ENCODE measurements at regions not wholly inside any gene's neighbourhood (a gene's known extent, or its start where the extent isn't known, plus 50 kb on each side); places are given as distances from the start of the nearest gene placed in this dataset.

- no peaks in the 10 kb centered on the region for H3K4me1 ChIP-seq (ENCODE audit: insufficient read depth, insufficient read length)
- no peaks in the 10 kb centered on the region for H3K27me3 ChIP-seq (ENCODE audit: insufficient read depth, insufficient read length)
- no peaks in the 10 kb centered on the region for H3K36me3 ChIP-seq (ENCODE audit: insufficient read depth, insufficient read length, low read length)
- no peak overlapping the region for H3K9ac ChIP-seq (ENCODE audit: insufficient read length, low read depth)
- no peak for TF ChIP-seq ZNF274 (IDR thresholded peaks at IDR 0.05; ENCODE audit: low read depth, low read length)
- no peak for TF ChIP-seq SUZ12 (IDR thresholded peaks at IDR 0.05; ENCODE audit: extremely low read depth, insufficient read depth, insufficient read length)
- no peak for TF ChIP-seq YY1 (IDR thresholded peaks at IDR 0.05; ENCODE audit: insufficient read depth, insufficient read length)
- DNase-seq (ENCODE audit: low read depth, low spot score), result no peak
- H3K4me3 ChIP-seq (ENCODE audit: insufficient read length, low read depth), result no peak overlapping the region
- H3K9me3 ChIP-seq (ENCODE audit: insufficient read depth, low read length), result no peaks in the 10 kb centered on the region
Observed at GRCh38 chr13:90287521-90287920, 1060.0 kb upstream of the MIR17HG start.

DNA sequence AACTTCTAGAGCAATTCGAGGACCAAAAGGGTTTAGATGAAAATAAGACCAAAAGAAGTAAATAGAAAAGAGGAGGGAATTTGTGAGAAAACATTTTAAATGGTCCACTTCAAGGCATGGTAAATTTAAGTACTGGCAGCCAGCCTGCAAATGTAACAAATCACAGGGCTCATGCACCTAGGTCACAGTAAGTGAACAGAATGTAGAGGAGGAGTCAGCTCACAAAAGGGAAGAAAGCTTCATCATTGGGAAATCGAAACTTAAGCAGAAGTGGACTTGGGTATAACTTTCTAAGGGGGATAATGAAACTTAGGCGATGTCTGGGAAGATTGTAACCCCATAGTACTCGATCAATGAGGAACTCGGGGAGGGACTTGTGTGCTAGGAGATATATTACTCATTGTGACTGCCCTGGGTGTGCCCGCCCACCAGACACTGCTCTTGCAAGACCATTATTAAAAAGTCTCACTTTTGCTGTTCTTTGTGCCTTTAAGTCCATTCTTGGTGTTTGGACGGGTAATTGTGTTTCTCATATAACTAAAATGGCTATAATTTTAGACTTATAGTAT is 1053.6 kb upstream of the MIR17HG start:
- Histone ChIP-seq H3K4me1 (ENCODE audit: insufficient read depth, insufficient read length) (no peaks in the 10 kb centered on the region), H3K9ac (ENCODE audit: insufficient read length, low read depth) (no peak overlapping the region), H3K27me3 (ENCODE audit: insufficient read depth, insufficient read length) (no peaks in the 10 kb centered on the region), H3K36me3 (ENCODE audit: insufficient read depth, insufficient read length, low read length) (no peaks in the 10 kb centered on the region), H3K4me3 (ENCODE audit: insufficient read length, low read depth) (no peak overlapping the region), H3K9me3 (ENCODE audit: insufficient read depth, low read length) (no peaks in the 10 kb centered on the region)
- DNase-seq (ENCODE audit: low read depth, low spot score), result no peak
- TF ChIP-seq ZNF274 (IDR thresholded peaks at IDR 0.05; ENCODE audit: low read depth, low read length), result no peak
- no peak for TF ChIP-seq YY1 (IDR thresholded peaks at IDR 0.05; ENCODE audit: insufficient read depth, insufficient read length)
- no peak for TF ChIP-seq SUZ12 (IDR thresholded peaks at IDR 0.05; ENCODE audit: extremely low read depth, insufficient read depth, insufficient read length)

DNA sequence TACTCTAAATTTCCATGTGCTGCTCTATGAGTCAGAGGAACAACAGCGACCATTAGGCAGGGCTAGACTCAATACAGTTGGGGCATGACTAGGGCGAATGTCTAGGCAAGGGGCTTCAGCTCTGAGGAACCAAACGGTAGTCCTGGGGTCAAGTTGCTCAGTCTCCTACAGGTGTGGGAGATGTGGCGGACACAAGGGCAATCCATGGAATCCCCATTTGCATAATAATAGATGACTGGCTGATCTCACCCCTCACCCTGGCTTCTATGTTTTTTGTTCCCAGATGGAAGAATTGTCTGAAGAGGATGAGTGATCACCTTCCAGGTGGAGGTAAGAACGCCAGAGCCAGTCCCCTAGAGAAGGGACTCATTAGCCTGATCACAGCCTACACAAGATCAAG is 1048.2 kb upstream of the MIR17HG start:
- Histone ChIP-seq H3K9ac (ENCODE audit: insufficient read length, low read depth) (no peak overlapping the region), H3K4me3 (ENCODE audit: insufficient read length, low read depth) (no peak overlapping the region), H3K4me1 (ENCODE audit: insufficient read depth, insufficient read length) (no peaks in the 10 kb centered on the region), H3K9me3 (ENCODE audit: insufficient read depth, low read length) (no peaks in the 10 kb centered on the region), H3K27me3 (ENCODE audit: insufficient read depth, insufficient read length) (no peaks in the 10 kb centered on the region), H3K36me3 (ENCODE audit: insufficient read depth, insufficient read length, low read length) (no peaks in the 10 kb centered on the region)
- no peak for DNase-seq (ENCODE audit: low read depth, low spot score)
- TF ChIP-seq SUZ12 (IDR thresholded peaks at IDR 0.05; ENCODE audit: extremely low read depth, insufficient read depth, insufficient read length) (no peak), YY1 (IDR thresholded peaks at IDR 0.05; ENCODE audit: insufficient read depth, insufficient read length) (no peak), ZNF274 (IDR thresholded peaks at IDR 0.05; ENCODE audit: low read depth, low read length) (no peak)

DNA sequence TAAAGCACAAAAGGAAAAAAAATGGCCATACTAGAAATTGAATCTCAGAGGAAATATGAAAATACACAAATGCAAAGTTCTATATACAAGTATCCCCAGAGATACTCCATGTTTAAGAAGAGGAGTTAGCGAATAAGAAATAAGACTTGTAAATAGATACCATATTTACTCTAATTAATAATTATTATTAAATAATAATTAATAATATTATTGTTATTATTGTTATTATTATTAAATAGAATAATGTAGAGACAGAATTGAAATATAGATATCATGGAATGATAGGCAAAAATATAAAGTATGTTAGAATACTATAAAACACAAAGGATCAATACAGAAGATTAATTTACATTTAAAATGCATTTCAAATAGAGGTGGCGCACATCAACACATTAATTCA is 1047.5 kb upstream of the MIR17HG start:
- H3K27me3 ChIP-seq (ENCODE audit: insufficient read depth, insufficient read length), result no peaks in the 10 kb centered on the region
- no peaks in the 10 kb centered on the region for H3K4me1 ChIP-seq (ENCODE audit: insufficient read depth, insufficient read length)
- H3K9me3 ChIP-seq (ENCODE audit: insufficient read depth, low read length), result no peaks in the 10 kb centered on the region
- TF ChIP-seq YY1 (IDR thresholded peaks at IDR 0.05; ENCODE audit: insufficient read depth, insufficient read length), result no peak
- no peak for TF ChIP-seq SUZ12 (IDR thresholded peaks at IDR 0.05; ENCODE audit: extremely low read depth, insufficient read depth, insufficient read length)
- TF ChIP-seq ZNF274 (IDR thresholded peaks at IDR 0.05; ENCODE audit: low read depth, low read length), result no peak
- H3K9ac ChIP-seq (ENCODE audit: insufficient read length, low read depth), result no peak overlapping the region
- no peaks in the 10 kb centered on the region for H3K36me3 ChIP-seq (ENCODE audit: insufficient read depth, insufficient read length, low read length)
- DNase-seq (ENCODE audit: low read depth, low spot score), result no peak
- H3K4me3 ChIP-seq (ENCODE audit: insufficient read length, low read depth), result no peak overlapping the region

- Histone ChIP-seq H3K9ac (ENCODE audit: insufficient read length, low read depth) (no peak overlapping the region), H3K27me3 (ENCODE audit: insufficient read depth, insufficient read length) (no peaks in the 10 kb centered on the region), H3K36me3 (ENCODE audit: insufficient read depth, insufficient read length, low read length) (no peaks in the 10 kb centered on the region), H3K4me3 (ENCODE audit: insufficient read length, low read depth) (no peak overlapping the region), H3K9me3 (ENCODE audit: insufficient read depth, low read length) (no peaks in the 10 kb centered on the region), H3K4me1 (ENCODE audit: insufficient read depth, insufficient read length) (no peaks in the 10 kb centered on the region)
- no peak for TF ChIP-seq SUZ12 (IDR thresholded peaks at IDR 0.05; ENCODE audit: extremely low read depth, insufficient read depth, insufficient read length)
- TF ChIP-seq ZNF274 (IDR thresholded peaks at IDR 0.05; ENCODE audit: low read depth, low read length), result no peak
- no peak for TF ChIP-seq YY1 (IDR thresholded peaks at IDR 0.05; ENCODE audit: insufficient read depth, insufficient read length)
- DNase-seq (ENCODE audit: low read depth, low spot score), result no peak
Observed at GRCh38 chr13:90302107-90302506, 1045.4 kb upstream of the MIR17HG start.

DNA sequence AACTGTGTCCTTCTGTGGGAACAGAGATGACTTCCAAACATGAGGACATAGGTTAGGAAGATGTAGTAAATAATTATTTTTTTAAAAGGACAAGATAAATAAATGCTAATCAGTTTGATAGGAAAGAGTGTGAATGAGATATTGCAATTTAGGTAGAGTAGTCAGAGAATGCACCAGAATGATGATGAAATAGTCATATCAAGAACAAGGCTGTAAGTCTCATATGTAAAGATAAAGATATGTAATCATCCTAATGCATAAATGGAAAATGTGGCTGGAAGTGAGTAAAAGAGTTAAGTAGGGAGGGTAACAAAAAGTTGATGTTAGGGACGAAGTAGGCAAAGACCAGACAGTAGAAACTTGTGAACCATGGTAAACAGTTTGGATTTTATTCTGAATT is 1041.7 kb upstream of the MIR17HG start:
- Histone ChIP-seq H3K4me1 (ENCODE audit: insufficient read depth, insufficient read length) (no peaks in the 10 kb centered on the region), H3K9ac (ENCODE audit: insufficient read length, low read depth) (no peak overlapping the region), H3K27me3 (ENCODE audit: insufficient read depth, insufficient read length) (no peaks in the 10 kb centered on the region), H3K9me3 (ENCODE audit: insufficient read depth, low read length) (no peaks in the 10 kb centered on the region), H3K36me3 (ENCODE audit: insufficient read depth, insufficient read length, low read length) (no peaks in the 10 kb centered on the region), H3K4me3 (ENCODE audit: insufficient read length, low read depth) (no peak overlapping the region)
- no peak for DNase-seq (ENCODE audit: low read depth, low spot score)
- TF ChIP-seq SUZ12 (IDR thresholded peaks at IDR 0.05; ENCODE audit: extremely low read depth, insufficient read depth, insufficient read length) (no peak), YY1 (IDR thresholded peaks at IDR 0.05; ENCODE audit: insufficient read depth, insufficient read length) (no peak), ZNF274 (IDR thresholded peaks at IDR 0.05; ENCODE audit: low read depth, low read length) (no peak)

DNA sequence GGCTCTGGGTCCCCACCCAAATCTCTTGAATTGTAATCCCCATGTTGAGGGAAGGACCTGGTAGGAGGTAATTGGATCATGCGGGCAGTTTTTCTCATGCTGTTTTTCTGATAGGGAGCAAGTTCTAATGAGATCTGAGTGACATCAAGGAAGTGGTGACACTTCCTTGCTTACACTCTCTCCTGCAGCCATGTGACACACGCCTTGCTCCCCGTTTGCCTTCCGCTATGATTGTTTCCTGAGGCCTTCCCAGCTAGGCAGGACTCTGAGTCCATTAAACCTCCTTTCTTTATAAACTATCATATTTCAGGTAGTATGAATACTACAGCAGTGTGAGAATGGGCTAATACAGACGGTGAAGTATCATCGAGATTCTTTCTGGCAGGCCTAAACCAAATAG is 1040.4 kb upstream of the MIR17HG start:
- no peak for DNase-seq (ENCODE audit: low read depth, low spot score)
- no peak overlapping the region for H3K9ac ChIP-seq (ENCODE audit: insufficient read length, low read depth)
- TF ChIP-seq YY1 (IDR thresholded peaks at IDR 0.05; ENCODE audit: insufficient read depth, insufficient read length) (no peak), SUZ12 (IDR thresholded peaks at IDR 0.05; ENCODE audit: extremely low read depth, insufficient read depth, insufficient read length) (no peak), ZNF274 (IDR thresholded peaks at IDR 0.05; ENCODE audit: low read depth, low read length) (no peak)
- H3K36me3 ChIP-seq (ENCODE audit: insufficient read depth, insufficient read length, low read length), result no peaks in the 10 kb centered on the region
- H3K9me3 ChIP-seq (ENCODE audit: insufficient read depth, low read length), result no peaks in the 10 kb centered on the region
- no peaks in the 10 kb centered on the region for H3K4me1 ChIP-seq (ENCODE audit: insufficient read depth, insufficient read length)
- no peak overlapping the region for H3K4me3 ChIP-seq (ENCODE audit: insufficient read length, low read depth)
- no peaks in the 10 kb centered on the region for H3K27me3 ChIP-seq (ENCODE audit: insufficient read depth, insufficient read length)
